H1 (cell line): ENCODE measurements at regions not wholly inside any gene's neighbourhood (a gene's known extent, or its start where the extent isn't known, plus 50 kb on each side); places are given as distances from the start of the nearest gene placed in this dataset.

Experiments used
- CTCF ChIA-PET: fragments of 300-600 bp; sonication (Branson Sonifier 250); formaldehyde crosslinking; loops from one replicate; lab custom pipeline; 2021; ENCODE audit not compliant: partially characterized antibody; lab: Charles Lee
- POLR2A ChIA-PET: fragments of 300-600 bp; sonication (Branson Sonifier 250); formaldehyde crosslinking; loops from one replicate; lab custom pipeline; 2021; ENCODE audit warnings: inconsistent platforms; ENCODE audit not compliant: partially characterized antibody; lab: Charles Lee
- DNase-seq, 2 experiments: peaks; one replicate each; pipeline versions ENCODE4 v3.0.0 to v3.0.0-alpha.2; 2010 to 2022; ENCODE audit warnings: low spot score in 2 of 2, low read depth in 1 of 2, mixed read lengths in 1 of 2
- FAIRE-seq: peaks from 2 replicates; lab custom pipeline; 2011; peaks lifted over from hg19 to GRCh38; lab: Jason Lieb, UNC
- H2AFZ ChIP-seq: 2 replicates; pipeline ENCODE4 v1.8.1; 2012; ENCODE audit warnings: low read length, inconsistent platforms
- H2AK5ac ChIP-seq: 2 replicates; pipeline ENCODE4 v1.6.1; 2013; ENCODE audit warnings: low read depth, low read length
- H2BK120ac ChIP-seq: replicated peaks from 2 replicates; pipeline ENCODE3; 2013; ENCODE audit warnings: low read depth, low read length, inconsistent platforms
- H2BK12ac ChIP-seq: 2 replicates; pipeline ENCODE4 v1.6.1; 2013; ENCODE audit warnings: low read depth, low read length
- H2BK15ac ChIP-seq: 2 replicates; pipeline ENCODE4 v1.6.1; 2013; ENCODE audit warnings: low read length
- H2BK20ac ChIP-seq: 2 replicates; pipeline ENCODE4 v1.6.1; 2013; ENCODE audit warnings: low read length
- H2BK5ac ChIP-seq: 2 replicates; pipeline ENCODE4 v1.6.1; 2013; ENCODE audit warnings: low read depth, low read length
- H3K14ac ChIP-seq: 2 replicates; pipeline ENCODE4 v1.6.1; 2013; ENCODE audit warnings: inconsistent platforms; ENCODE audit not compliant: insufficient read length
- H3K18ac ChIP-seq: 2 replicates; pipeline ENCODE4 v1.6.1; 2013; ENCODE audit warnings: low read length; ENCODE audit errors: extremely low read depth
- H3K23ac ChIP-seq: 2 replicates; pipeline ENCODE4 v1.6.1; 2013; ENCODE audit warnings: inconsistent platforms; ENCODE audit not compliant: insufficient read length
- H3K23me2 ChIP-seq: 2 replicates; pipeline ENCODE4 v1.6.1; 2013; ENCODE audit warnings: low read depth, low read length
- H3K27ac ChIP-seq: 2 replicates; pipeline ENCODE4 v1.6.1; 2011; ENCODE audit warnings: low read depth, low read length, inconsistent platforms
- H3K27me3 ChIP-seq, 4 experiments: replicated peaks in 1 of 4; 1 replicate in 1 of 4; 2 replicates in 3 of 4; pipeline versions ENCODE4 v1.6.1 to v1.8.1; 2011 to 2013; ENCODE audit warnings: low read length in 3 of 4, mild to moderate bottlenecking in 3 of 4, inconsistent platforms in 2 of 4, mixed read lengths in 2 of 4, moderate library complexity in 1 of 4; ENCODE audit not compliant: control insufficient read depth in 3 of 4, insufficient read depth in 3 of 4; ENCODE audit errors: extremely low read depth in 1 of 4
- H3K36me3 ChIP-seq, 4 experiments: 2 replicates each; pipeline versions ENCODE4 v1.6.1 to v1.8.1; 2011 to 2013; ENCODE audit warnings: mild to moderate bottlenecking in 4 of 4, low read length in 3 of 4, moderate library complexity in 2 of 4, control low read depth in 1 of 4, inconsistent platforms in 1 of 4; ENCODE audit not compliant: insufficient read depth in 4 of 4, control insufficient read depth in 2 of 4
- H3K4ac ChIP-seq: replicated peaks from 2 replicates; pipeline ENCODE3; 2013; ENCODE audit warnings: low read length, low read depth, mixed read lengths, inconsistent platforms; ENCODE audit not compliant: insufficient read length
- H3K4me1 ChIP-seq, 4 experiments: replicated peaks in 1 of 4; 1 replicate in 1 of 4; 2 replicates in 3 of 4; pipeline versions ENCODE4 v1.6.1 to v1.8.1; 2011 to 2013; ENCODE audit warnings: low read length in 3 of 4, inconsistent platforms in 2 of 4, mixed read lengths in 1 of 4; ENCODE audit not compliant: insufficient read depth in 4 of 4, control insufficient read depth in 3 of 4
- H3K4me2 ChIP-seq, 2 experiments: 2 replicates each; pipeline versions ENCODE4 v1.6.1 to v1.8.1; 2011 to 2013; ENCODE audit warnings: low read depth in 2 of 2, low read length in 2 of 2, control low read depth in 1 of 2, inconsistent platforms in 1 of 2, mild to moderate bottlenecking in 1 of 2; ENCODE audit not compliant: insufficient read depth in 1 of 2
- H3K4me3 ChIP-seq, 4 experiments: fragments of 200-600, 300-600 bp in 1 of 4; sonication (generic), shearing (Covaris generic), sonication (Bioruptor Twin) in 1 of 4; 2 replicates each; pipeline versions ENCODE4 v1.5.1 to v1.8.1; 2011 to 2016; ENCODE audit warnings: low read length in 4 of 4, low read depth in 3 of 4, control low read depth in 2 of 4, inconsistent platforms in 2 of 4, mild to moderate bottlenecking in 2 of 4, mixed read lengths in 1 of 4, moderate library complexity in 1 of 4; ENCODE audit not compliant: insufficient read depth in 2 of 4; ENCODE audit errors: extremely low read depth in 1 of 4
- H3K56ac ChIP-seq: replicated peaks from 2 replicates; pipeline ENCODE3; 2013; ENCODE audit warnings: low read depth, mild to moderate bottlenecking, mixed read lengths, low read length, inconsistent platforms; ENCODE audit not compliant: insufficient read length
- H3K79me1 ChIP-seq: 2 replicates; pipeline ENCODE4 v1.6.1; 2013; ENCODE audit warnings: low read depth, low read length, control low read depth
- H3K79me2 ChIP-seq, 2 experiments: 2 replicates each; pipeline versions ENCODE4 v1.6.1 to v1.8.1; 2012 to 2013; ENCODE audit warnings: low read length in 2 of 2, mild to moderate bottlenecking in 2 of 2, inconsistent platforms in 1 of 2; ENCODE audit not compliant: insufficient read depth in 2 of 2, control insufficient read depth in 1 of 2
- H3K9ac ChIP-seq, 4 experiments: replicated peaks in 1 of 4; 1 replicate in 1 of 4; 2 replicates in 3 of 4; pipeline versions ENCODE4 v1.6.1 to v1.8.1; 2011 to 2013; ENCODE audit warnings: low read depth in 3 of 4, low read length in 3 of 4, control low read depth in 2 of 4, mild to moderate bottlenecking in 2 of 4, moderate library complexity in 2 of 4, inconsistent platforms in 1 of 4; ENCODE audit errors: extremely low read depth in 1 of 4
- H3K9me3 ChIP-seq, 2 experiments: 2 replicates each; pipeline versions ENCODE4 v1.6.1 to v1.8.1; 2012 to 2013; ENCODE audit warnings: mild to moderate bottlenecking in 2 of 2, moderate library complexity in 2 of 2, control low read depth in 1 of 2, inconsistent platforms in 1 of 2, low read depth in 1 of 2, low read length in 1 of 2, mixed read lengths in 1 of 2; ENCODE audit not compliant: insufficient read depth in 2 of 2
- H4K20me1 ChIP-seq, 2 experiments: replicated peaks in 1 of 2; 2 replicates each; pipeline versions ENCODE3 to v1.8.1; 2011 to 2013; ENCODE audit warnings: inconsistent platforms in 2 of 2, low read length in 2 of 2, mild to moderate bottlenecking in 1 of 2; ENCODE audit not compliant: insufficient read depth in 2 of 2, control insufficient read depth in 1 of 2
- H4K5ac ChIP-seq: 2 replicates; pipeline ENCODE4 v1.6.1; 2013; ENCODE audit warnings: low read length, low read depth, mixed read lengths, inconsistent platforms; ENCODE audit not compliant: insufficient read length
- H4K8ac ChIP-seq: 2 replicates; pipeline ENCODE4 v1.8.0; 2013; ENCODE audit warnings: mild to moderate bottlenecking, moderate library complexity, low read length, inconsistent platforms; ENCODE audit not compliant: insufficient read depth; ENCODE audit errors: extremely low read depth
- H4K91ac ChIP-seq: replicated peaks from 2 replicates; pipeline ENCODE3; 2013; ENCODE audit warnings: low read length, mixed read lengths, inconsistent platforms; ENCODE audit not compliant: insufficient read length
- ATF3 ChIP-seq: IDR thresholded peaks from 2 replicates; pipeline ENCODE4 v1.6.1; 2011; ENCODE audit warnings: low read depth, mild to moderate bottlenecking, low read length; ENCODE audit not compliant: insufficient read depth
- BACH1 ChIP-seq: IDR thresholded peaks from 2 replicates; pipeline ENCODE4 v1.6.1; 2012; ENCODE audit warnings: low read length, improper control_type of control experiment
- BCL11A ChIP-seq, 2 experiments: IDR thresholded peaks; one replicate each; pipeline ENCODE4 v1.6.1; 2011; ENCODE audit warnings: low read depth in 2 of 2, low read length in 2 of 2, mild to moderate bottlenecking in 2 of 2
- BRCA1 ChIP-seq: IDR thresholded peaks from 2 replicates; pipeline ENCODE4 v1.6.1; 2012; ENCODE audit warnings: low read depth, low read length, improper control_type of control experiment
- CEBPB ChIP-seq: IDR thresholded peaks from 2 replicates; pipeline ENCODE4 v1.6.1; 2012; ENCODE audit warnings: low read depth, low read length
- CREB1 ChIP-seq: IDR thresholded peaks from 2 replicates; pipeline ENCODE4 v1.6.1; 2012; ENCODE audit warnings: inconsistent platforms
- GTF2F1 ChIP-seq: IDR thresholded peaks from 2 replicates; pipeline ENCODE4 v1.6.1; 2012; ENCODE audit warnings: low read depth, low read length, improper control_type of control experiment, borderline replicate concordance
- HDAC2 ChIP-seq, 2 experiments: fragments of 300-600 bp in 1 of 2; sonication (generic) in 1 of 2; IDR thresholded peaks; 2 replicates each; pipeline ENCODE4 v1.6.1; 2011 to 2012; ENCODE audit warnings: low read depth in 2 of 2, low read length in 2 of 2, mild to moderate bottlenecking in 2 of 2, moderate library complexity in 2 of 2, borderline replicate concordance in 1 of 2, inconsistent platforms in 1 of 2
- HDAC6 ChIP-seq: IDR thresholded peaks from one replicate; pipeline ENCODE4 v1.7.1; 2012; ENCODE audit warnings: low read depth, mild to moderate bottlenecking, inconsistent platforms, low read length, moderate library complexity
- JUN ChIP-seq: IDR thresholded peaks from 2 replicates; pipeline ENCODE4 v1.6.1; 2011; ENCODE audit warnings: low read depth, mild to moderate bottlenecking, improper control_type of control experiment, low read length
- NANOG ChIP-seq: IDR thresholded peaks from 2 replicates; pipeline ENCODE4 v1.6.1; 2011; ENCODE audit warnings: low read length, low read depth, mild to moderate bottlenecking, inconsistent platforms; ENCODE audit not compliant: insufficient read depth, poor library complexity, severe bottlenecking
- NRF1 ChIP-seq: IDR thresholded peaks from 2 replicates; pipeline ENCODE4 v1.6.1; 2011; ENCODE audit warnings: mild to moderate bottlenecking, low read depth, low read length, improper control_type of control experiment
- POLR2A ChIP-seq, 2 experiments: IDR thresholded peaks; 1 replicate in 1 of 2; 2 replicates in 1 of 2; pipeline ENCODE4 v1.6.1; 2011; ENCODE audit warnings: low read depth in 2 of 2, low read length in 2 of 2, mild to moderate bottlenecking in 2 of 2; ENCODE audit errors: control extremely low read depth in 1 of 2
- RAD21 ChIP-seq, 2 experiments: IDR thresholded peaks in 1 of 2; conservative IDR thresholded peaks in 1 of 2; 2 replicates each; pipeline ENCODE4 v1.6.1; 2011; ENCODE audit warnings: low read depth in 2 of 2, low read length in 2 of 2, improper control_type of control experiment in 1 of 2, inconsistent platforms in 1 of 2, mild to moderate bottlenecking in 1 of 2, moderate library complexity in 1 of 2
- SIRT6 ChIP-seq: IDR thresholded peaks from one replicate; pipeline ENCODE4 v1.7.1; 2012; ENCODE audit warnings: low read length, inconsistent platforms
- WGBS, 2 experiments: shearing (Covaris generic) in 1 of 2; methylation state at CpG; one replicate each; pipeline versions ENCODE4 v1.1.6 to v1.1.7; 2013 to 2015; ENCODE audit warnings: low lambda C conversion rate in 2 of 2, mixed read lengths in 2 of 2, inconsistent platforms in 1 of 2, low coverage in 1 of 2, missing lambda C conversion rate in 1 of 2; ENCODE audit not compliant: insufficient replicate concordance in 2 of 2, insufficient coverage in 1 of 2, insufficient read length in 1 of 2; ENCODE audit errors: extremely low coverage in 1 of 2, missing lambda C conversion rate in 1 of 2; 5-methylcytosine and 5-hydroxymethylcytosine counted together

- Histone ChIP-seq H2BK15ac (no peak overlapping the region), H3K56ac (no peak overlapping the region), H4K91ac (no peak overlapping the region), H3K4ac (no peak overlapping the region), H2BK12ac (no peak overlapping the region), H3K4me3 (no peak overlapping the region), H3K18ac (no peak overlapping the region), H3K27me3 (no peaks in the 10 kb centered on the region), H3K79me2 (no peaks in the 10 kb centered on the region), H2BK120ac (no peak overlapping the region), H2BK20ac (no peak overlapping the region), H4K5ac (no peak overlapping the region), H3K23ac (no peak overlapping the region), H3K79me1 (no peaks in the 10 kb centered on the region), H2BK5ac (no peak overlapping the region), H3K9me3 (no peaks in the 10 kb centered on the region; a peak in 1 of 4 replicates), H3K27ac (no peak overlapping the region), H4K8ac (no peak overlapping the region), H4K20me1 (no peaks in the 10 kb centered on the region), H2AK5ac (no peak overlapping the region), H3K14ac (no peak overlapping the region), H3K4me2 (no peak overlapping the region), H3K4me1 (peaks cover 0 to 2% (median 0%) of the 10 kb centered on the region in 4 experiments; a peak in 2 of 7 replicates), H3K23me2 (peaks cover 4% of the 10 kb centered on the region; the same call in 1 of the 2 replicates), H2AFZ (no peak overlapping the region), H3K9ac (no peak overlapping the region), H3K36me3 (no peaks in the 10 kb centered on the region)
- ChIA-PET CTCF (interaction anchor here (0.6 to 1.1 kb wide), 2 partner anchors 10 to 73 kb away, joined by 3 read pairs; no protein-coding TSS in a partner anchor), POLR2A (no interaction called here)
- WGBS, 2 experiments: 87% methylated on average over 2 of the region's 2 CpGs; no CpG with 5 or more reads in 1 of the 2 experiments
- FAIRE-seq (no peak), DNase-seq (no peak)
- TF ChIP-seq POLR2A (IDR thresholded peaks at IDR 0.05; ENCODE audit: control extremely low read depth in 1 of 2, low read depth in 2 of 2, low read length in 2 of 2) (no peak), HDAC6 (no peak), CREB1 (no peak), GTF2F1 (no peak), BCL11A (IDR thresholded peaks at IDR 0.05; ENCODE audit: low read depth in 2 of 2, low read length in 2 of 2) (no peak), NRF1 (no peak), SIRT6 (no peak), HDAC2 (IDR thresholded peaks at IDR 0.05; ENCODE audit: borderline replicate concordance in 1 of 2, low read depth in 2 of 2, low read length in 2 of 2) (no peak), BRCA1 (no peak), RAD21 (IDR thresholded peaks at IDR 0.05 in 1 of 2, conservative IDR thresholded peaks at IDR 0.05 in 1 of 2; ENCODE audit: low read depth in 2 of 2, low read length in 2 of 2) (no peak), JUN (no peak), NANOG (no peak), BACH1 (no peak), CEBPB (no peak), ATF3 (no peak)
Measured at GRCh38 chr2:30316408-30316807, 85.1 kb downstream of the LBH start.
